Stomach (tissue), 4 donors: ENCODE measurements at regions not wholly inside any gene's neighbourhood (a gene's known extent, or its start where the extent isn't known, plus 50 kb on each side); places are given as distances from the start of the nearest gene placed in this dataset.

Experiments
- POLR2A ChIP-seq, 4 donors: fragments of 450-650 bp; IDR thresholded peaks; one replicate each; pipeline ENCODE4 v1.6.1; 2016; ENCODE audit warnings: antibody characterized with exemption in 4 of 4, control low read depth in 2 of 4, mild to moderate bottlenecking in 1 of 4, moderate library complexity in 1 of 4
- POLR2AphosphoS5 ChIP-seq, 3 donors: sonication (generic); formaldehyde crosslinking; IDR thresholded peaks; one replicate each; pipeline ENCODE4 v1.6.1; 2016; ENCODE audit warnings: antibody characterized with exemption in 3 of 3
- TF ChIP-seq, protein P1 (sequence below), 7 experiments: fragments of 450-650 bp in 4 of 7; fragments of 200-600 bp in 3 of 7; sonication (generic) in 3 of 7; IDR thresholded peaks; one replicate each; pipeline ENCODE4 v1.5.1; 2016 to 2019; ENCODE audit warnings: antibody characterized with exemption in 7 of 7, control low read depth in 2 of 7, mild to moderate bottlenecking in 1 of 7

DNA sequence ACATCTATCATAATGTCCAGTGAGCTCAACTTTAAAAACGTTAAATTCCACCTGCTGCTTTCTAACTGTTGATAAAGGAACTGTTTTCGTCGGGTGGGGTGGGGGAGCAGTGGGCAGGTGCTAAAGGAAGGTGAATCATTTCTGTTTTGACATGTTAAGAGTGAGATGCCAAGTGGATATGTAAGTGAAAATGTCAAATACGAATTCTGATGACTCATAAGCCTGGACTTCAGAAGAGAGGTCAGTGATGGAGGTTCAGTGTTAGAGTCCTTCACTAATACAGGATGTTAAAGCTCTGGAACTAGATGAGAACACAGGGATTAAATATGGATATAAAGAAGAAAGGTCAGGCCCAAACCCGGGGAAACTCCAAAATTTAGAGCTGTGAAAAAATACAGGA lies 617.9 kb upstream of the CTNND2 start:
- TF ChIP-seq, protein P1, sequence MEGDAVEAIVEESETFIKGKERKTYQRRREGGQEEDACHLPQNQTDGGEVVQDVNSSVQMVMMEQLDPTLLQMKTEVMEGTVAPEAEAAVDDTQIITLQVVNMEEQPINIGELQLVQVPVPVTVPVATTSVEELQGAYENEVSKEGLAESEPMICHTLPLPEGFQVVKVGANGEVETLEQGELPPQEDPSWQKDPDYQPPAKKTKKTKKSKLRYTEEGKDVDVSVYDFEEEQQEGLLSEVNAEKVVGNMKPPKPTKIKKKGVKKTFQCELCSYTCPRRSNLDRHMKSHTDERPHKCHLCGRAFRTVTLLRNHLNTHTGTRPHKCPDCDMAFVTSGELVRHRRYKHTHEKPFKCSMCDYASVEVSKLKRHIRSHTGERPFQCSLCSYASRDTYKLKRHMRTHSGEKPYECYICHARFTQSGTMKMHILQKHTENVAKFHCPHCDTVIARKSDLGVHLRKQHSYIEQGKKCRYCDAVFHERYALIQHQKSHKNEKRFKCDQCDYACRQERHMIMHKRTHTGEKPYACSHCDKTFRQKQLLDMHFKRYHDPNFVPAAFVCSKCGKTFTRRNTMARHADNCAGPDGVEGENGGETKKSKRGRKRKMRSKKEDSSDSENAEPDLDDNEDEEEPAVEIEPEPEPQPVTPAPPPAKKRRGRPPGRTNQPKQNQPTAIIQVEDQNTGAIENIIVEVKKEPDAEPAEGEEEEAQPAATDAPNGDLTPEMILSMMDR (IDR thresholded peaks at IDR 0.05), result no peak
- TF ChIP-seq POLR2A (IDR thresholded peaks at IDR 0.05) (no peak), POLR2AphosphoS5 (IDR thresholded peaks at IDR 0.05) (no peak)
